ENCODE measurements at regions not wholly inside any gene's neighbourhood (a gene's known extent, or its start where the extent isn't known, plus 50 kb on each side); places are given as distances from the start of the nearest gene placed in this dataset.

DNA sequence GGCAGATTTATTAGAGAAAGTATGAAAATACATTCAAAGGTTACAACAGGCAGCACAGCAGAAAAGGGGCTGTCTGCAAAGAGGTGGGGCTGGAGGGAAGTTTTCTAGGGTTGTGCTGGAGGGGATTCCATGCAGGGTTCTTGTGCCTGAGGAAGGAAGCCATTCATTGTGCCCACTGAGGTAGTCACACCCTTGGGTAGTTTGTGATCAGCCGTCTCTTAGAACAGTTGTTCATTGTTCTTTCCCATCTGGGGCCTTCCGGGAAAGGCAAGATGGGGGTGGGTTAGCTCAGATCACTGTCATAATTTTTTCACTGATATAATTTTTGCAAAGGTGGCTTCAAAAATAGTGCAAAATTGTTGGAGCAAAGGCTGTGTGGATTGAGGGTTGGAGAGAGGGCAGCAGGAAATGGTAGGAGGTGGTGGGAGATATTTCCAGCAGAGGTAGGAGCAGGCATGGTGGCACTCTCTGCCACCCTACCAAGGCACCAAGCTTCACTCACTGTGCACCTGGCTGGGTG is 80.5 kb upstream of the GPR6 start:
- TF ChIP-seq, protein P1, sequence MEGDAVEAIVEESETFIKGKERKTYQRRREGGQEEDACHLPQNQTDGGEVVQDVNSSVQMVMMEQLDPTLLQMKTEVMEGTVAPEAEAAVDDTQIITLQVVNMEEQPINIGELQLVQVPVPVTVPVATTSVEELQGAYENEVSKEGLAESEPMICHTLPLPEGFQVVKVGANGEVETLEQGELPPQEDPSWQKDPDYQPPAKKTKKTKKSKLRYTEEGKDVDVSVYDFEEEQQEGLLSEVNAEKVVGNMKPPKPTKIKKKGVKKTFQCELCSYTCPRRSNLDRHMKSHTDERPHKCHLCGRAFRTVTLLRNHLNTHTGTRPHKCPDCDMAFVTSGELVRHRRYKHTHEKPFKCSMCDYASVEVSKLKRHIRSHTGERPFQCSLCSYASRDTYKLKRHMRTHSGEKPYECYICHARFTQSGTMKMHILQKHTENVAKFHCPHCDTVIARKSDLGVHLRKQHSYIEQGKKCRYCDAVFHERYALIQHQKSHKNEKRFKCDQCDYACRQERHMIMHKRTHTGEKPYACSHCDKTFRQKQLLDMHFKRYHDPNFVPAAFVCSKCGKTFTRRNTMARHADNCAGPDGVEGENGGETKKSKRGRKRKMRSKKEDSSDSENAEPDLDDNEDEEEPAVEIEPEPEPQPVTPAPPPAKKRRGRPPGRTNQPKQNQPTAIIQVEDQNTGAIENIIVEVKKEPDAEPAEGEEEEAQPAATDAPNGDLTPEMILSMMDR (IDR thresholded peaks at IDR 0.05 in 4 of 5, conservative IDR thresholded peaks at IDR 0.05 in 1 of 5) = no peak
- no peak for TF ChIP-seq POLR2A (IDR thresholded peaks at IDR 0.05)
